GM19043 (cell line): ENCODE measurements at regions not wholly inside any gene's neighbourhood (a gene's known extent, or its start where the extent isn't known, plus 50 kb on each side); places are given as distances from the start of the nearest gene placed in this dataset.
"Not testable (repeated sequence)": the region's sequence is repeated elsewhere in the genome, so short reads cannot be mapped to it uniquely, and the experiment has no call there.

Experiments used
- ATAC-seq: cut with Tn5 transposase; IDR thresholded peaks from one replicate; pipeline ENCODE4 v1.9.1; 2021; ENCODE audit warnings: low read depth; ENCODE audit not compliant: unreplicated experiment

DNA sequence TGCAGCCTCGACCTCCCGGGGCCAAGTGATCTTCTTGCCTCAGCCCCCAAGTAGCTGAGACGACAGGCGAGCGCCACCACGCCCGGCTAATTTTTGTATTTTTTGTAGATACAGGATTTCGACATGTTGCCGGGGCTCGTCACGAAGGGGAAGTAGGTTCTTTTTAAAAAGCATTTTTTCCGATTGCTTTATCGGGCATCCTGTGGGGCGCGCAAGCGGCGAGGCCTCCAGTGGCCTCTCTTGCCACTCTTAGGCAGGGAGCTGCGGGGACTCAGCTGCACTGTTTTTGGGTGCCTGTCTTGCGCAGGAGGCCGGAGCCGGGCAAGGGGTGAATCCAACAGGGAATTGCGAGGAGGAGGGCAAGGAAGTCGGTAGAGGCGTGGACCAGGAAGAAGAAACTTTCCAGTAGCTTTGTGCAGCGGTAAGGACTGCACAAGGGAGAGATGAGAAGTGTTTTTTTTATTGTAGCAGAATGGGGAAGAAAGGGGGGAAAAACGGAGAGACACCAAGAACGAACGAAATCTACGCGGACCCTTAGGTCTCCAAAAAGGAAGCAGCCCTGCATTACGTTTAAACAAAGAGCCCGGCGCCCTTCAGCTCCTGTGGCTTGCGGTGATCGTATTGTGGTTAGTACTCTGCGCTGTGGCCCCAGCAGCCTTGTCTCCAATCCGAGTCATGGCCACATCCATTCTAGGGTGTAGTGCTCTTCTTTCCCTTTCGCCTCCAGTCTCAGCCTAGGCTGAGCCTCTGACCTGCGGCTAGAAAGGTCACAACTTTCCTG, 164.8 kb downstream of the PPIAL4G start:
- ATAC-seq, result no peak

DNA sequence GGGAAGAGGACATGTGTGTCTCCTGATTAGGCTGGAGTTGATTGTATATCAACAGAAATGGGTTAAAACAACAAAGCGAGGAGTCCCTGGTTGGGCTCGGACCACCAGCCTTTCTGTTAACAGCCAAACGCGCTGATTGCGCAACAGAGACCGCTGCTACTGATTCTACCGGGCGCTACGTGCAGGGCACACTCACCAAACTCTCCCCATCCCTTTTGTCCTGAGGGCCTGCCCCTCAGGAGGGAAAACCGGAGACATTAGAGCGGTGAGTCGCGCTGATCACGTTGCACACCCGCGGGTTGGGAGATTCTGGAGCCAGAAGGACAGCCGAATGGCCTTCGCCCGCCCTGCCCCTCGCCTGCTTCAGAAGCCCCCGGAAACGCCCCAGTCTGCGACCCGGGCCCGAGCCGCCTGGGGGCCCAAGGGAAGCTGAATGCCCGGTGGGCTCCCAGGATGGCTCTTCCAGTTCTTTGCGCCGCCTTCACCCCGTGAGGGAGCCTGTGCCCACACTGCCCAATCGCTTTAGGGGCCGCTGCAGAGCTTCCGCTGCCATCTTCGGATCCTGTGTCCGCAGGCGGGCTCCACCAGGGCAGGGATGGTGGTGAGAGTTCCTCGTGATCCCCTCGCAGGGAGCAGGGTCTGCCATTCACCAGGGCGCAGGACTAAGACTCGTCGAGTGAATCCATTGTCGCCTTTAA, 165.4 kb upstream of the NBPF11 start:
- ATAC-seq, result no peak

DNA sequence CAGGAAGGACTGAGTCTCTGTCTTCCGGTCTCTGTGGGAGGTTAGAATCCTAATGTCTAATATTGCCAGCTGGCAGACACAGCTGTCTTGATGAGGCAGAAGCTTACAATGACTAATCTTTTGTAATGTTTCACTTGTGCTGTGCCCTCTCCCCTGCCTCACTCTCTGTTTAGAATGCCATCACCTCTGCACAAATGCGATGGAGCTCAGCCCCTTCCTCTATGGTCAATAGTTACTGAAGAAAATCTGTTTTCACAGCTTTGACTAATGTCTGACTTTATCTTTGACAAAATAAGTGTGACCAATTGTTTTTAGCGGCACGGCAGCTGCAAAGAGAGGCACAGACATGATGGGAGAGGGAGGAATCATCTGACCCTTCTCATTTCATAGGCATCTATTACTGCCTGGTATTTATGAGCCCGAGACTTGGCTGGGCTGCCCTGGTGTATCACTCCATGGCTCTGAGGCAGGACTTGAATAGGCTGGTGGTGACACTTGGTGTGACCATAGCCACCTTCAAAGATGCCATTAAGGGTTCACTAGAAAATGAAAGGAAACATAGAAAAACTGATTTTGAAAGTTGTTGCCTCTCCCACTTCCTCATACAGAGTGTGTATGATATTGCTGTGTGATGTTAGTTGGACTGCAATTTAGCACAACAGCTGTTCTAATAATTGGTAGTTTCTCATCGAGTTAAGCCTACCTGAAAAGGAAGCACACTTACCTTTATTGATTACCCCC, 163.2 kb upstream of the NBPF11 start:
- no peak for ATAC-seq

DNA sequence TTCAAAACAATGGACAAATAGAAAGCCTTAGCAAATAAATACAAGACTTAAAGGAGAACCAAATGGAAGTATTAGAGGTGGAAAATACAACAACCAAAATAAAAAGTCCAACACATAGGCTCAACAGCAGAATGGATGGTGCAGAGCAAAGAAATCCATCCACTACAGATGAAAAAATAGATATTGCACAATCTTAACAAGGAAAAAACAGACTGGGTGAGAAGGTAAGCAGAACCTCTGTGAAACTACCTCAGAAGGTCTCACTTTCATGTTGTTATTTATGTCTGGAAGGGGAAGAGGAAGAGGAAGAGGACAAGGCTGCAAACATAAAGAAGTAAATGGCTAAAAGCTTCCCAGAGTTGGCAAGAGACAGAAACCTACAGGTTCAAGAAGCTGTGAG, 158.7 kb upstream of the NBPF11 start:
- no peak for ATAC-seq

DNA sequence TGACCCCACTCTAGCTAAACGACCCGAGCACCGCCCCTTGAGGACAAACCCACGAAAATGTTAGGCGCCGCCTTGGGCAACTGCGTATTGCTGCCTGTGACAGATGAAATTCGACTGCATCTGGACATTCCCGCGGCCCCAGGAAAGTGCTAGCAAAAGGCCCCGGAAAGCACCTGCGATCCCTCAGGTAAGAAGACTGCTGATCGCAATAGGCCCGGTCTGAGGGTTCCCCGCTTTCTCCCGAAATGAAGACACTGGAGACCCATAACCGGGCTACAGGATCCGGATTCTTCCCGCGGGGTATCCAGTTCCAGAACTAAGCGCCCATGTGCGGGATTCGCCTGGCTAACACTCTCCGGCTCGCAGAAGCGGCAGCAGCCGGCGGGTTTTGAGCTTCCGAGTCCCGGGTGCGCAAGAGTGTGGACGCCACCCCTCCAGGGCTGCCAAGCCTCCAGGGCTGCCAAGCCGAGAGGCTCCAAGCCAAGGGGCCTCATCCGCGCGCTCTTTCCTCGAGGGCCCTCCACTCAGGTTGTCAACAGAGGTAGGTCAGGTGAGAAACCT, 157.9 kb upstream of the NBPF11 start:
- ATAC-seq, result no peak

DNA sequence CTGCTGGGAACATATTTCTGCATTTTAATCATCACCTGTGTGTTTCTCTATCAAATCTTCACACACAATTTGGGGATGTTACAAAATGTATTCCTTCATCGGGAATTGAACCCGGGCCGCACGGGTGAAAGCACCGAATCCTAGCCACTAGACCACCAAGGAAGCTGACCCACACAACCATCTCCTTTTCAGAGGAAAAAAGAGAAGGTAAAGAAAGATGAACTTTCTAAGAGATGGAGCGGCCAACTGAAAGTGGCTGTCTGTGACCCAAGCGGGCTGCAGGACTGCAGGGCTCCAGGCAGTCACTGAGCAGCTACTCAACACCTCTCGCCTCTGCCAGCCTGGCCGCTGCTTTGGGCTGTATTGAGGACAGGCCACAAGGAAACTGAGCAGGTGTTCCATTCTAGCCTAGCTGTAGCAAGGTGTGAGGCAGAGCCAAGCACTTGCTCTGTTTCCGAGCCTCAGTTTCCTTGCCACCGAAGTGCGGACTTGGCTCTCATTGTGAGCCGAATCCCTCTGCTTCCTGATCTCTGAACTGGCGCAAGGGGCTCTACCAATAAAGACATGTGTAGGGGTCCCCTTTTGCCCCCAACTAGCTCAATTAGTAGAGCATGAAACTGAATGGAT, 156.9 kb upstream of the NBPF11 start:
- ATAC-seq, result no peak

DNA sequence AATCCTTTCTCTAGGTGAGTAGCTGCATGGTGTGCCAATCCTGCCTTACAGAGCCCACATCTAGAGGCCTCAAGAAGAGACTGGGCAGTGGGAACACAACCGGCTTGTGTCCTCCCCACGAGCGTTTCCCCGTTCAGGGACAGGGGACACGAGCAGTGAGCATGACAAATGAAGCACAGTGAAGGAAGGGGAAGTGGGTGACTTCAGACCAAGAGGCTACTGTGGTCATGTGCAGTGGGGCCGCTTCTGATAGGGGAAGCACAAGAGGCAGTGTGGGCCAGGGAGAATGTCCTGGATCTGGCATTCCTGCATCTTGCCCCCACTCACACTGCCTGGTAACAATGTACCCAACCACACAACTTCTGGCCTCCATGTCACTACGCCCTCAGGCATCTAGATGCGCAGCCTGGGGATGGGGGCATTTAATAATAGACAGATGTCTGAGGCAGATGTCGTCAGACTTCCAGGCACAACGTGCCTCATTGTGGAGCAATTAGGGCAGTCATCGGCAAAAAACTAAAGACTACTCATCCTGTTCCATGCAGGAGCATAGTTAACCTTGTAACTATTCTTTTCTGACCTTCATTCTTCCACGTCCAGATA, 155.6 kb upstream of the NBPF11 start:
- ATAC-seq, result no peak

DNA sequence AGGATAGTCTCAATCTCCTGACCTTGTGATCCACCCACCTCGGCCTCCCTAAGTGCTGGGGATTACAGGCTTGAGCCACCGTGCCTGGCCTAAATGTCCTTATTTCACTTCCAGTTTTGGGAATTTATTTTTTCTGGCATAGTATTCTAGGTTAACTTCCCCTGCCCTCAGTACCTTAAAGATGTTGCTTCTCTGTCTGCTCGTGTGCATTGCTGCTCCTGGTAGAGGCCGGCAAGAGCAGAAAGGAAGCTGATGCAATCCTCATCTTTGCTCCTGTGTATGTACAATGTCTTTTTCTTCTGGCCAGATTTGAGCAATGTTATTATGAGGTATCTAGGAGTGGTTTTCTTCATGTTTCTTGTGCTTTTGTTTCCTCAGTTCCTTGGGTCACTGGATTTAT, 152.9 kb upstream of the NBPF11 start:
- not testable (repeated sequence) for ATAC-seq

DNA sequence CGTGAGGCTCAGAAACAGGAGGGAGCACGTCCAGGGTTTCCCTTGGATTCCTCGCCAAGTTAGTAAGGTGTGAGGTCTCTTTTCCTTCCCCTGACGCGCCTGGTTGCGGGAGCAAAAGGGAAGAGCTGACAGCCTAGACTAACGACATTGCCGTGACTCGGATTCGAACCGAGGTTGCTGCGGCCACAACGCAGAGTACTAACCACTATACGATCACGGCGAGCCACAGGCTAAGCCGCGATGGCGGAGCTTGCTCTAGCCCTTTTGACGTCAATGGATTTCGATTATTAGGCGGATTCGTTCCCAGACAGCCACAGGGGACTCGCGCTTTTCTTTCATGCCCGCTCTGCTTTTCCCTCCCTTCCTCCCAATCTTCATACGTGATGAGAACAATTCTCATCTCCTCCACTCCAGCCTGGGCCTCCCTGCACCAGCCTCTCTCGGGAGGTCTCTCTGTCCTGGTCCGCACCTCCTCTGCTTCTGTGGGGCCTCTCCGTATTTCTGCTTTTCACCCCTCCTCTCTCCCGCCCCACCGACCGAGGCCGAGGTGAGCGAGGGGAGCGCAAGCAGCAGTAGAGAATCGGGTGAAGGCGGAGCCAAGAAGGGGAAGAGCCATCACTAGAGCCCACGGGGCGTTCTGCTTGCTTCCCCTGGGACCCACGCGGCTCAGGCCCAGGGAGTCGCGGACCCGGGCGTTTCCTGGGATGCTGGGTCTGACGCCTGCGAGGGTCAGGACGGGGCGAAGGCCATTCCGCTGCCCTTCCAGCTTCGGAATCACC, 150.7 kb upstream of the NBPF11 start:
- peak; percentile 66 for ATAC-seq

DNA sequence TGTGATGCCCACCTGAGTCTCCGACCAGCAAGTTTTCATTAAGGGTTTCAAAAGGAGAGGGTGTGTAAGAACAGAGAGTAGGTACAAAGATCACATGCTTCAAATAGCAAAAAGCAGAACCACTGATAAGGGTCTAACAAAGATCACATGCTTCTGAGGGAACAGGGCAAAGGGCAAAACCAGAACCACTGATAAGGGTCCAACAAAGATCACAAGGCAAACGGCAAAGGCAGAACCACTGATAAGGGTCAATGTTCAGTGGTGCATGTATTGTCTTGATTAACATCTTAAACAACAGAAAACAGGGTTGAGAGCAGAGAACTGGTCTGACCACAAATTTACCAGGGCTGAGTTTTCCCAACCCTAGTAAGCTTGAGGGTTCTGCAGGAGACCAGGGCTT, 145.8 kb upstream of the NBPF11 start:
- ATAC-seq, result not testable (repeated sequence)

DNA sequence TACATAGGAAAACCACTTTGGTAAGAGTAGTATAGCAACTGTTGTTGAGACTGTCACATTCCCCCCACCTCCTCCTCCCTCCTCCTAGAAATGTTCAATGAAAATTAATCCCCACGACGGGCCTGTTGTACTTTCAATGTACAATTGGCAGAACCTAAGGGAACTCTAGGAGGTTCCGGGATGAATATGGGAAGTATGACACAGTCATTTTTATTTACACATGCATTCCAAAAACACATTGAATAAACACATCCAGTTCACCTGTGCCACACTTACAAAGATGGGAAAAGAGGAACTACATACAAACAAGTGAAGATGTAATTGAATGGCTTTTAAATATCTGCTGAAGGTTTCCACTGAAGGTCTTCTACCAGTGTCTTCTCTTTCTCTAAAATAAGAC, 144.4 kb upstream of the NBPF11 start:
- ATAC-seq, result no peak

DNA sequence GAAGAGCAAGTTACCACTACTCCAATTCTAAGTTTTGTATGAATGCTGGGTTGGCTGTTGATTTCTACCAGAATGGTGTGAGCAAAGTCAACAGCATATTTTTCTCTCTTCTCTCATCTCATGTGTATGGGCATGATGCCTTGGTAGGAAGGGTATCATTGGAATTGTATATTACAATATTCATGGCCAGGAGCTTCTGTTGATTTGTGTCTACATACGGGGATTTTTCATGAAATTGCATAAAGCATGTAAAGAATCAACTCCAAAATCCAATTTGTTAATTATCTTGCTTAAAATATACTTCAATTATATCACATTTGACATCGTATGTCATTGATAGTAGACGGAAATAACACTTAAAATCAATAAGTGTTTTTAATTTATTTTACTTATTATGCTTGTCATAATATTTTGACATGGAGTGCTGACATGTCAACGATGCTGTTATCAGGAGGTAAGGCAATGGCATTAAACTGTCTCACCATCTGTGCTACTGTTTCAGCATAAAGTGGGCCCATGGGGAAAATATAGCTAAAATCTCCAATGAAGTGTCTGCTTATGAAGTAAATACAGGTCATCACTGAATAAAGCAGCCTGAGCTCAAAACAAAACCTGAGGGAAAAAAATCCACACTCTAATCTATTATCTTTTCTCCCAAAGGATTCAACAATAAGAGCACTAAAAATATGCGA, 142.2 kb upstream of the NBPF11 start:
- ATAC-seq, result no peak

DNA sequence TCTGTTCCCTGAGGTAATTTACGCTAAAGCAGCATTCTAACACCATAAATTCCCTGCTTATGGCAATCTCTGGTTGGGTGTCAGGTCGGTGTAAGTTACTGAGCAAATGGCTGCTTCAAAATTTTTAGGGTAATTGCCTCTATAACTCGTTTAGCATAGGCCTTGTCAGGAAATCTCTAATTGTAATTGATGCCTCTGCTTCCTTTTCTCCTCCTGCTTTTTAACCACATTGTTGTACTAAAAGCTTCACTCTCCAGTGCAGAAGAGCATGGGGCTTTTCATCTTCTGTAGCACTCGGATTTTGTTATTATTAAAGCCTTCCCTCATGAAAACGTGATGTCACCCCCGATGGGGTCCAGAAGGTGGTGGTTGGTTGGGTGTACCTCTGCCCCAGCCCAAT, 141.6 kb upstream of the NBPF11 start:
- ATAC-seq, result no peak

DNA sequence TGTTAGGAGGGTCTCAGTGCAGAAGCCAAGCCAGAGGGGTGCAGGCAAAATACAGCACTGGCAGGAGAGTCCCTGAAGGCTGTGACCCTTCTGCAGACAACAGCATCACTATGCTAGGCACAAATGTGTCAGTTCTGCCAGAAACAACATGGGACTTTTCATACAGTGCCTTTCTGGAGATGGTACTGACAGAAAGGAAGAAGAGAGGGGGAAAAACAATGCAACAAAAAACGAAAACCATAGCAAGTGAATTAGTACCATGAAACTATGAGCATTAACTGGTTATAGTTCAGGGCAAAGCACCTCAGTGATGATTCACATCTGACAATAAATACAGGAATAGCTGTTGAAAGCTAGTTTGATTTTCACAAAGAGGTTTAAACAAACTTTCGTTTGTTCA, 140.8 kb upstream of the NBPF11 start:
- ATAC-seq, result no peak

DNA sequence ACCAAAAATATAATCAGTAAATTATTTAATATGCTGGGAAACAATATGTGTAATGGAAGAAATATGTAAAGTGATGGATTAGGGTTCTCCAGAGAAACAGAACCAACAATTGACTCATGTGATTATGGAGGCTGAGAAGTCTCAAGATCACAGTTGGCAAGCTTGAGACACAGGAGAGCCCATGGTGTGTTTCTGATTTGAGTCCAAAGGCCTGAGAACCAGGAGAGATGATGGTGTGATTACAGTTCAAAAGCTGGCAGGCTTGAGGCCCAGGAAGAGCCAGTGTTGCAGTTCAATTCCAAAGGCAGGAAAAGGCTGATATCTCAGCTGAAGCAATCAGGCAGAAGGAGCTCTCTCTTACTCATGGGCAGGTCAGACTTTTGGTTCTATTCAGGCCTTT, 138.8 kb upstream of the NBPF11 start:
- ATAC-seq, result no peak

DNA sequence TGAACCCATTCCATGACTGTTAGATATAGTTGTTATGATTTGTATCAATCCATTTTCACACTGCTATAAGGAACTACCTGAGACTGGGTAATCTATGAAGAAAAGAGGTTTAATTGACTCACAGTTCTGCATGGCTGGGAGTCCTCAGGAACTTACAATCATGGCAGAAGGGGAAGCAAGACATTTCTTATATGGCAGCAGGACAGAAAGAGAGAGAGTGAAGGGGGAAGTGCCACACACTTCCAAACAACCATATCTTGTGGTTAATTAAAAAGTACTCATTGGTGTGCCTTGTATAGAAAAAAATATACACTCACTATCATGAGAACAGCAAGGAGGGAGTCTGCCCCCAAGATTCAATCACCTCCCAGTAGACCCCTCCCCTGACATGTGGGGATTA, 137.6 kb upstream of the NBPF11 start:
- ATAC-seq, result no peak

DNA sequence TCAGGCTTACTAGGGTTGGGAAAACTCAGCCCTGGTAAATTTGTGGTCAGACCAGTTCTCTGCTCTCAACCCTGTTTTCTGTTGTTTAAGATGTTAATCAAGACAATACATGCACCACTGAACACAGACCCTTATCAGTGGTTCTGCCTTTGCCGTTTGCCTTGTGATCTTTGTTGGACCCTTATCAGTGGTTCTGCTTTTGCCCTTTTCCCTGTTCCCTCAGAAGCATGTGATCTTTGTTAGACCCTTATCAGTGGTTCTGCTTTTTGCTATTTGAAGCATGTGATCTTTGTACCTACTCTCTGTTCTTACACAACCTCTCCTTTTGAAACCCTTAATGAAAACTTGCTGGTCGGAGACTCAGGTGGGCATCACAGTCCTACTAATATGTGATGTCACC, 133.9 kb upstream of the NBPF11 start:
- not testable (repeated sequence) for ATAC-seq

DNA sequence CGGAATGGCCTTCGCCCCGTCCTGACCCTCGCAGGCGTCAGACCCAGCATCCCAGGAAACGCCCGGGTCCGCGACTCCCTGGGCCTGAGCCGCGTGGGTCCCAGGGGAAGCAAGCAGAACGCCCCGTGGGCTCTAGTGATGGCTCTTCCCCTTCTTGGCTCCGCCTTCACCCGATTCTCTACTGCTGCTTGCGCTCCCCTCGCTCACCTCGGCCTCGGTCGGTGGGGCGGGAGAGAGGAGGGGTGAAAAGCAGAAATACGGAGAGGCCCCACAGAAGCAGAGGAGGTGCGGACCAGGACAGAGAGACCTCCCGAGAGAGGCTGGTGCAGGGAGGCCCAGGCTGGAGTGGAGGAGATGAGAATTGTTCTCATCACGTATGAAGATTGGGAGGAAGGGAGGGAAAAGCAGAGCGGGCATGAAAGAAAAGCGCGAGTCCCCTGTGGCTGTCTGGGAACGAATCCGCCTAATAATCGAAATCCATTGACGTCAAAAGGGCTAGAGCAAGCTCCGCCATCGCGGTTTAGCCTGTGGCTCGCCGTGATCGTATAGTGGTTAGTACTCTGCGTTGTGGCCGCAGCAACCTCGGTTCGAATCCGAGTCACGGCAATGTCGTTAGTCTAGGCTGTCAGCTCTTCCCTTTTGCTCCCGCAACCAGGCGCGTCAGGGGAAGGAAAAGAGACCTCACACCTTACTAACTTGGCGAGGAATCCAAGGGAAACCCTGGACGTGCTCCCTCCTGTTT, 128.9 kb upstream of the NBPF11 start:
- ATAC-seq, result not testable (repeated sequence)
